Fibroblast of upper back skin (primary cell): ENCODE measurements at regions not wholly inside any gene's neighbourhood (a gene's known extent, or its start where the extent isn't known, plus 50 kb on each side); places are given as distances from the start of the nearest gene placed in this dataset.
"Not testable (repeated sequence)": the region's sequence is repeated elsewhere in the genome, so short reads cannot be mapped to it uniquely, and the experiment has no call there.

ENCODE experiments used
- DNase-seq: peaks from one replicate; pipeline ENCODE4 v3.0.0-alpha.2; 2013

DNA sequence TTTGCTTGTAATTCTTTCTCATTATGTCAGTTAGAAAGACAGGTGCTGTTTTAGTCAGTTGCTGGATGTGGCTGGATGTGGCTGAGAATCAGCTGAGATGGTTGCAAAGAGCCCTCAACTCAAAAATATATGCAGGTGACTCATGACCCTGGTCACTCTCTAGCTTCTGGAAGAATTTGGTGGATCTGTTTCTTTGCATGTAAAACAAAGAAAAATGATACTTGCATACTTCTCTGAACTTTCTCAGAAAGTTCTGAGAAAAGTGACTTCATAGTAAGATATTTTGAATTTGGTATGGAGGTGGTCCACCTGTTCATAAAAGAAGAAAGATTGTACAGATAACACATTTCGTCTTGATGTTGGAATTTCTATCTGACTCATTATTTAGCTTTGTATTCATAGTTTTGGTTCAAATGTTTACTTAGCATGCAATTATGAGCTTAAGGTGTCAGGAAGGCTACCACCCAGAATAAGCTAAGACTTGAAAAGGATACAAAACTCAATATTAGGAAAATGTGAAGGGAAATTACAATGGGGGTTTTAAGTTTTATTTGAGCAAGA is 163.2 kb upstream of the OLIG3 start:
- no peak for DNase-seq

DNA sequence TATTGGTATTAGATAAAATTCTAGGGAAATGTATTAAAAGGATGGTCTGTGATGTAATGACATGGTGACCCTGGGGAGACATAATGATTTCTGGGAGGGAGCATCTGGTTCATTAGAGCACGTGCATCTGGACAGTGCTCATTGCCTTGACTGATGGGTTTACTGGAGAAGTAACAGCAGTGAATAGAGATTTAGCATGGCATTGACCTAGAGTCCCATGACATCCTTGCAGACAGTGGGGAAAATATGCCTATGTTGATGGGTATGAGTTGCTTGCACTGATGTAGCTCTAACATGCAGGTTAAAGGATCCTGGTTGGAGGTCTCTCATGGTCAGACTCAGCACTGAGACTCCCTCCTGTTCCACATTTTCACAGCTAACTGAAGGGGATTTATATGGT is 164.1 kb upstream of the OLIG3 start:
- DNase-seq = no peak

DNA sequence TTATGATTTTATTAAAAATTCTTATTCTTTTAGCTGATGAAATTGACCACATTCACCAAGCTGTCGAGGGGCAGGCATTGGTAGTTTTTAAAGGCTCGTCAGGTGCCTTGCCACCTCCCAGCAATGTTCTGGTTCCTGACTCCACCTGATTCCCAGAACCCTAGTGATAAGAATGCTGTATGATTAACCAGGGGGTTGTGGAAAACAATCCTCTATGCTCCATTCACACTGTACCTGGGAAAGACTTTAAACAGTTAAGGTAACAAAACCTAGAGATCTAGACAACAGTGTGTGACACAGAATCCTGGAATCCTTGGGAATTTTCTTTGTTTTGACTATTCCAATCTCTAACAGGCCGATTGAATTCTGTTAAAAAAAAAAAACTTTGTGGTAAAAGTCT is 165.7 kb upstream of the OLIG3 start:
- no peak for DNase-seq

DNA sequence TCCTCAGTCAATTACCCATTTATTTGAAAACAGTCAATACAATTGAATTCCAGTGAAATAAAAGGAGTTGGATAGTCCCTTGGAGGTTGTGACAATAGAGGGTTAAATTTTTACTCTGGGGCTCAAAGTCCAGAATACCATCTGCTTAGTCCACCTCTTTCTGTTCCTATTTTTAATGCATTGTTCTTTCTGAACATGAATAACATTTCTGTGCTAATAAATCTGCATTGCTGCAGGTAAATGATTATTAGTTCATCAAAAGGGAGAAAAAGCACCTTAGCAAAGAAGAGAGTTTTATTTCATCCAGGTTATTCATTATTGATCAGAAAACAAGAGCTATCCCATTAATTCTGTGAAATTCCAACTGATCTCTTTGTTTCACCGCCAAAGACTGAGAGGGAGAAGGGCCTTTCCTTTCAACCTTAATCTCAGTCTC is 166.1 kb upstream of the OLIG3 start:
- DNase-seq = no peak

DNA sequence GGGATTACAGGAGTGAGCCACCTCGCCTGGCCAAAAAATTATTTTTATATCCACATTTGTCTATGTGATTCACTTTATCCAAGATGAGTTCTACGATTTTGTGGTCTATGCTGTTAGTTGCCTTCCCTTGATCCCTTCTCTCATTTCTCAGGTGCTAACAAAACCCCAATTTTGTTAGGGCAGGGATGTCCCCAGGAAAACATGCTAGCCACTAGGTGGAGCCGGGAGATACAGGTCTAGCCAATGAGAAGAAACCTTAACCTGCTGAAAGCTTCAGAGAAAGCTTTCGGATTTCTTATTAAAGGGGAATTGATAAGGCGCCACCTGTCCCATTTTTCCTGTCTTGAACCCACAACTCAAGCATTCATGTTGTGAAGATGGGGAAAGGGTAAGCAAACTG is 167.4 kb upstream of the OLIG3 start:
- peak; percentile 23 for DNase-seq

DNA sequence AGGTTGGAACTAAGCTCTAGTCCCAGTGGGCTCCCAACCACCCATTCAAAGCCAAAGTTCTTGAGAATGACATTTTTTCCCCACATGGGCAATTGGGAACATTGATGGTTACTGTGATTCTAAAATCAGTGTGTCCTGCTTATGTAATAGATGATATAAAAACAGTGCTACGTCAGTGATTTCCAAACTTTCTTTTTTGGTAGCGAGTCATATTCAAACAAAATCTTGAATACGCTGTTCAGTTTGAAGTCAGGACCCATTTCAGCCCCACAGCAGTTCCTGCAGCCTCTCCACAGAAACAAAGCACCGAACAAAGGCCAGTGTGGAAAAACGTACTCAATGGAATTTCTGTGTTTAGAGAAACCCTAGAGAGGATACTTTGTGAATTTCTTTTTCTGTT is 170.0 kb upstream of the OLIG3 start:
- no peak for DNase-seq

DNA sequence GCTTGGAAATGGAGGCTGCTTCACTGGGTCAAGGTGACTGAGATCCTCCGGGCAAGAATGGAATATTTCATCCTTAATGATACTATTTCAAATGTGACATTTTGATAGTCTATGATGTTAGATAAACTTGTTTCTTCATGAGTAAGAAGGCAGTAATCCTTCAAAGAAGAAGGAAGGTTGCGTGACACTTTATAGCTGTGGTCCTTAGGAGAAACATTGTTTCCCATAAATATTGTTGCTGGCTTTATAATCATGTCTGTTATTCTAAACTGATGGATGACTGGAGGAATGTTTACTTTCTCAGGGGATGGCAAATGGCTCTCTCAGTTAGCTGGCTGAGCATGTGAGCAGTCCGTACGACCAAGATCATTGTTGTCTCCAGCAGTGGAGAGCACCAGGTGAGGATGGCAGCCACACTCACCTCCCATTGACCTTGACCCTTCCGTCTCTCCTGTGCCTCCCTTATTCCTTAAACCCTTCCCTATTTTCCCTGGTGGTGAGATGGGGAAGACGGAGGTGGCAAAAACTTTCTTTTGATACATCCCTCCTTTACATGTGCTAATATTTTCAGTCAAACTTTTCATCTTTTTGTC is 171.2 kb upstream of the OLIG3 start:
- no peak for DNase-seq

DNA sequence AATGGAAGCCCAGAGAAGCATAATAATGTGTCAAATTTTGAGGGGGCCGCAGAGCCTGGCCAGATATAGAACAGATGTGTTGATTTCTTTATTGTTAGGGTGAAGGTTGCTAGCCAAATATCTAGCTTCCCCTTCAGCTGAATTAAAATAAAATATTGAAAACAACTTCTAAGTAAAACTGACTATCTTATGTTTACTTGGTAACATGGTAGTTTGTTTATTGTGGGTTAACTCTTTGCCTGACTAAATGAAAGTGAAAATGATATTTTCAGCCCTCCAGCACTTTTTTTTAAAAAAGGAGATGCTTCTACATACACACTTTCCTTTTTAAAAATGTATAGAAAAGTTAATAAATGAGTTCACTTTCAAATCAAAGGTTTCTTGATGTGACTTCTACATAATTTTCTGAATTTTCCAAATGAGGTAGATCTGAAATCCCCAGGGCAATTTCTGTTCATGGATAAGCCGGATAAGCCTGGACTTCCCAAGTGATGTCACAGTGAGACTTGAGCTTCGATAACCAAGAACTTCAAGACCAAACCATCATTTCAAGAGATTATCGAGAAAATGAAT is 172.1 kb upstream of the OLIG3 start:
- no peak for DNase-seq

DNA sequence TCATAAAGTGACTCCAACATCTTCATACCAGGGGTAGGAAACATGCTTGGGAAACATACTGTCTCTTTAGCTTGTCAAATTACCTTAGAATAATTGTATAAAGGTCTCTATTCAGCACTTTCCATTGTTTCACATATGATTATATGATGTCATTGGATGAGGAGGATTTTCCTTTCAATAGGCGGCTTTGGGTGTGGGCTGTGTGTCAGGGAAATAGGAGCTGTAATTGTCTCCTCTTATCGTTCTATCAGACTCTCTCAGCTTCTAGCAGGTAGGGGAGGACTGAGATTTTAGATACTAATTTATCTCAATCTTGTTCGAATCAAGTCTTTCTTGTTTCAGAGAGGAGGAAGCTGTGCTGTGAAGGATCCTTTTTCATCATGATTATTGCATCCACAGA is 179.4 kb upstream of the OLIG3 start:
- DNase-seq = no peak

DNA sequence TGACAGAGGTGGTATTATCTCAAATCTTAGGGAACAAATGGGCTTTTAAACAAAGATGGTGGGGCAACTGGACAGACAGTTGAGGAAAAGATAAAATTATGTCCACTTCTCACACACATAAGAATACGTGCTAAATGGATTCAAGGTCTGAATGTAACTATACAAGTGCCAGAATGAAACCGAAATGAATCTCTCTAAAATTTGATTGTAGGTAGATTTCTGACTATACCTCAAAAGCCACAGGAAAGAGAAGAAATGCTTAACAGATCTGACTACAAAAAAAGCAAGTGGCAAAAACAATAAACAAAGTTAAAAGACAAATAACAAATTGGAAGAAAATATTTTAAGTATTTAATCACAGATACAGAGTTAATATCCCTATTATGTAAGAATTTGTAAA is 182.7 kb upstream of the OLIG3 start:
- no peak for DNase-seq

DNA sequence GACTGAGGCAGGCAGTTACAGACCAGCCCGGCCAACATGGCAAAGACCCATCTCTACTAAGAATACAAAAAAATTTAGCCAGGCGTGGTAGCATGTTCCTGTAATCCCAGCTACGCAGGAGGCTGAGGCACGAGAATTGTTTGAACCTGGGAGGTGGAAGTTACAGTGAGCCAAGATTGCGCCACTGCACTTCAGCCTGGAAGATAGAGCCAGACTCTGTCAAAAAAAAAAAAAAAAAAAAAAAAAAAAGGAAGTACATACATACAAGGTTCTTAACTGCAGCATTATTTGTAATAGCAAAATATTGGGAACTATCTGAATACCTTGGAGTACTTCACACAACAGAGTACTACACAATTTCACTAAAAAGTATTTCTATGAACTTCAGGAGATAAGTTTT is 183.5 kb upstream of the OLIG3 start:
- no peak for DNase-seq

DNA sequence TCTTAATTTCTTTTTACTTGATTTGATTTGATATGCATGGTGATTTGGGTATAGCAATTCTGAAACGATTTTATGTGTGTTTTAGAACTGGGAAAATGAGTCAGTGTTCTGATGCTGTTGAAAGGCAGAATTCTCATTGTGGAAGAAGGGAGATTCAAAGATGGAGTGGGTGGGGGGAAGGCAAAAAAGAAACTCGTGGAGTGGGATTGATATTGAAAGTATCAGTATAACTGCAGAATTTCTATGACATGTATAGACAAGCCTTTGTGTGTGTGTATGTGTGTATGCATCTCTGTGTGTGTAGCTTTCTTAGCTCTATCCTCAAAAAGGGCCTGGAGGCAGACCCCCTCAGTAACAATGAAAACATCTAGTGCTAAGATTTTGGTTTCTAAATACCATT is 184.3 kb upstream of the OLIG3 start:
- DNase-seq = no peak

DNA sequence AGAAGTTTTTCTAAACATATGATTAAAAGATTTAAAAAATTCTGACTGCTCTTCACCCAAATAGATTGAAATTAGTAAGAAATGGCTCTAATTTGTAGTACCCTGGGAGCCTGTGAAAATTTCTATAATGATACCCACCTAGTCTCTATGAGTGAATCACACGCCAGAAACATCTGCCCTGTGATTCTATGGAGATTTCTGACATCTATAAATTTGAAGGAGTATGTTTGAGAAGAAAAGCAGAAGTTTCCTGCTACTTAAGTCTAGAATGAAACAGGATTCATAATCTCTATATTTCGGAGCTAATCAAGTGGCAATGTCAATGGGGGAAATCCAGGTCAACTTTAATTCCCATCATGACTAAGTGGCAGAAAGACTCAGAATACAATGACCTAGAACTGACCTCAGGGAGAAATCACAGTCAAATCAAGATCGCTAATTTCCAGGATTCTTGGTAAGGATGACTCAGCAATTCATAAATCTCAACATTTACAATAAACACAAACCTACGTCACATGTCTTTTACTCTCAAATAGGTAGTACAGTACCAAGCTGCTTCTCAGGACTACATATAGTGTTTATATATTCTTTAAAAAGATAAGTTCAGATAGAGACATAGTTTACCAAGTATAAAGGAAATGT is 186.2 kb upstream of the TNFAIP3 start:
- DNase-seq = no peak

DNA sequence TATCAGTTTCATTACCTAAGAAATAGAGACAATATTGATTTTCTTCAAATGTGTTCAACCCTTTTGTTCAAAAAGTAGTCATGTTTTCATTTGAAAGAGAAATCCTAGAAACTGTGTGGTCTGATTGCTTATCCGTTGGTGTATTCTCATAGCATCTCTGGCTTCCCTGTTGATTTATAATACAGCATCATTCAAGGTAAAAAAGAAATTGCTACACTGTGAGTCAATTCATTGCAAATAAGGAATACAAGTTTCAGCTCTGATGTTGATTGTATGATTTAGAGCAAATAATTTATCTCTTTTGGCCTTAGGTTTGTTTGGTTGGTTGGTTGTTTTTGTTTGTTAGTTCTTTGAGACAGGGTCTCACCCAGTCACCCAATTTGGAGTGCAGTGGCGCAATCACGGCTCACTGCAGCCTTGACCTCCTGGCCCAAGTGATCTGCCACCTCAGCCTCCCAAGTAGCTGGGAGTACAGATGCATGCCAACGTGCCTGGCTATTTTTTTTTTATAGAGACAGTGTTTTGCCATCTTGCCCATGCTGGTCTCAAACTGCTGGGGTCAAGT is 185.5 kb upstream of the TNFAIP3 start:
- no peak for DNase-seq

DNA sequence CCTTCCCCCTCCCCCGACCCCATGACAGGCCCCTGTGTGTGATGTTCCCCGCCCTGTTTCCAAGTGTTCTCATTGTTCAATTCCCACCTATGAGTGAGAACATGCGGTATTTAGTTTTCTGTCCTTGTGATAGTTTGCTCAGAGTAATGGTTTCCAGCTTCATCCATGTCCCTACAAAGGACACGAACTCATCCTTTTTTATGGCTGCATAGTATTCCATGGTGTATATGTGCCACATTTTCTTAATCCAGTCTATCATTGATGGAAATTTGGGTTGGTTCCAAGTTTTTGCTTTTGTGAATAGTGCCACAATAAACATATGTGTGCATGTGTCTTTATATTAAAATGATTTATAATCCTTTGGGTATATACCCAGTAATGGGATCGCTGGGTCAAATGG is 184.4 kb upstream of the TNFAIP3 start:
- not testable (repeated sequence) for DNase-seq

DNA sequence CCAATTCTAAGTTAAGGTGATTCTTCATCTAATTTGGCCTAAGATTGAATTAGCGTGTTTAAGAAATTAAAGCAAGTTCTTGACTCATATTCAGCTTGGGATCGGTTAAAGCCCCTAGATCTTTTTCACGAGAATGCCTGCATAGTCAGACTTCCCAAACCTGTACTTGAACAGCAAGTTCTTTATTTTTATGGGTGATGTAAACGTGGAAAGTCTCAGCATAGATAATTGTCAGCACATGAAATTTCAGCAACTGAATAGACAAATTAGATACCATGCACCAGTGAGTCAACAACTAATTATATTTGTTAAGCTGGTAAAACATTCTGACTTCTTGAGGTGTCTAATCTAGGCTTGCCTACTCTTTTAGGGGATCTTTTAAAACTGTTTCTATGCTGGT is 183.1 kb upstream of the TNFAIP3 start:
- DNase-seq = no peak

DNA sequence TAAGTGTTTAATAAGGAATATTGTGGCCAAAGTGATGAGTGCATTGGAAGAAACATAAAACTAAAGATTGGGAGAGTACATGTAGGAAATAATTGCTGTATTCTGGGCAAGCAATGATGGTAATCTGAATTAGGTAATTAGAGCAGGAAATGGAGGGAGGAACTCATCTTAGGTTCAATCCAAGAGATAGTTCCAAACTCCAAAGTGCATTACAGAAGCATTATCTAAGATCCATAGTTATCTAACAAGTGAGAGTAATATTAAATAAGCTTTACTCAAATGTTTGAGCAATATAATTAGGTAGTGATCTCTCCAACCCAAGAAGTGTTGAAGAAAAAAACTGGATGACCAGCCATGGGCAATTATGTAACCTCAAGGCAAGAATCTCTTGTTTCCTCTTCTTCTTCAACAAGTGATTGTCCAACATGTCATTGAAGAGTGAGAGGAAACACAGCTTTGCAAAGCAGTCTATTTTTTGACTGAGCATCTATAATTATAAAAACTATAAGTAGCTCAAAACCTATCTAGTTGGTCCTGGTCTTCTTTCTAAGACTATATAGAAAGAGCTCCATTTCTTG is 181.2 kb upstream of the TNFAIP3 start:
- no peak for DNase-seq

DNA sequence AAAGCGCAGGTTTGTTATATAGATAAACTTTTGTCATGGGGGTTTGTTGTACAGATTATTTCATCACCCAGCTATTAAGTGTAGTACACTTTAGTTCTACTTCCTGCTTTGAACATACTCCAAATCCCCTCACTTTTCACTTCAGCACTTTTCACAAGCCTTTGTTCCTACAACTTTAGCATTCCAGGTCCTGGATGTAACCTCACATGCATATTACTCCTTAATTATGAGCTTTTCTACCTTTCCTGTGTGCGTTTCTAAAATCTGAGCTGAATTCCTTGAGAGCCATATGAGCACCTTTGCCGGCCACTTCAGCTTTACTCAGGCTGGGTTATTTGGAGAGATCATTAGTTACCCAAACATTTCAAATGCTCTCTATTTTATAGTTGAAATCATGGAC is 179.2 kb upstream of the TNFAIP3 start:
- DNase-seq = no peak

DNA sequence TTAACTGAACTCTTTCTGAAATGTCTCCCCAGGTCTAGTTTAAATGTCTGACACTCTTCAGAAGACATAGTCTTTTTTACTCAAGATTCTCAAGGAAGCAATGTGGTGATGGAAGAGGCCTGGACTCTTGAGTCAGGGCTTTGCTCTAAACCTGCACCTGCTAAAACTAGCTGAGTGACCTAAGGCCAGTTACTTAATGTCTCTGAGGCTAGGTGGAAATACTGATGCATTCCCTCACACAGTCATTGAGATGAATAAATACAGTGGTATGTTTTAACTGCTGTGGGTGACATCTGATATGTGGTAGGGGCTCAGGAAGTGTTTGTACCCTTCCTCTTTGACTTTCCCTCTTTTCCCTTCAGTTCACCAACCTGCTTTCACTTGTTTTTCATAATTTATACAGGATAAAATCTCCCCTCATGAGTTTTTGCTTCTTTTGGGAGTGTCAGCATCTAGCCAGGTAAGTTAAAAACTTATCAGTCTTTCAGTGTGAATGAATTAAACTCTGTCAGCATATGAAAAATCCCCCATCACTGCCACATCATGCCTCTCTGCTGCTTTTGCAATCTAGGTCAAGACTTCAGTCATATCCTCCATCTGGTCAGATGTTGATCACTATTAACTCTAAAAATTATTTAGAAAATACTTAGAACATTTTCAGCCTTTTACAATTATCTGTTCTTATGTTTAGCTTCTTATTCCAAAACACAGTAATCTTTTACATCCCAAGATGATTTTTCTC is 178.7 kb upstream of the TNFAIP3 start:
- no peak for DNase-seq

DNA sequence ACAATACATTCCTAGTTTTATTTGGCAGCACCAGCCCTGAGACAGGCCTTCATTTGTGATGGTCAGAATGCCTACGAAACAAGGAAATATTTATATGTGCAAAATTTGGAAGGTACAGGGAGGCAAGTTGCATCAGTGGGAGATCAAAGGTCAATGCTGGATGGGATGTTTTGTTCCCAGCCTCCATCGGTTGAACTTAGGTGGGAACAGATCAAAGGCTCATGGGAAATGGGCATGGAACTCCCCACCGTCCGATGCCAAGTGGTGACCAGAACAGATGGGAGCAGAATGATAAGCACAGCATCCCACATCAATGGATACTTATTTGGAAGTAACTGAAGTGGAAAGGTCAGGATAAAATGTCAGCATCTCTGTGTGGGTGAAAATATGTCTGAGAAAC is 177.7 kb upstream of the TNFAIP3 start:
- no peak for DNase-seq

DNA sequence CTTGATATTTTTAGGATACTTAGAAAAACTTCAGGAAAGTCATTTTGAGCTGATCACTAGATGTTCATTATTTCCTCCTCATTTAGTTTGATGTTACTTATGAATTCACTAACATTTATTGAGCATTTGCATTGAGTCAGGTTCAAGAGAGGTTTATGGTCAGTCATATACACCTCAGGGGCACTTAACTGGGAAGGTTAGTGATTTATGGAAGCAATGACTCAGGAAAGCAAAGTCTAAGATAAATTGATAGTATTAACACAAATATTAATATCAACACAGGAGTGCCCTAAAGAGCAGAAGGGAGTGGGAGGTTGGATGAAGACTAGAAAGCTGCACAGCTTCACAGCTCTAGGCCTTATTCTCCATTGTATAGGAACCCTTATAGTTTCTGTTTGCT is 177.0 kb upstream of the TNFAIP3 start:
- DNase-seq = no peak

DNA sequence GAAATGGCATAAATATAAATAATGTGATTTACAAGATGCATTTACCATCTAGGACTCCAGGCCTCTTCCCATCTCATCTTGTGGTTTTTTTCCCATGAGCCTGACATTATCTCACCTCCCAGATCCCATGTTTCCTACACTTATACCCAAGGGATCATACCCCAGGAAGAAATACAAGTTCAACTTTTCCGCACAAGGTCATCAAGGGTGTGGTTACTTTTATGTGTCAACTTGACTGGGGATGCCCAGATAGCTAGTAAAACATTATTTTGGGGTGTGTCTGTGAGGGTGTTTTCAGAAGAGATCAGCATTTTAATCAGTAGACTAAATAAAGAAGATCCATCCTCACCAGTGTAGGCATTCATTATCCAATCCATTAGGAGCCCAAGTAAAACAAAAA is 176.3 kb upstream of the TNFAIP3 start:
- no peak for DNase-seq

DNA sequence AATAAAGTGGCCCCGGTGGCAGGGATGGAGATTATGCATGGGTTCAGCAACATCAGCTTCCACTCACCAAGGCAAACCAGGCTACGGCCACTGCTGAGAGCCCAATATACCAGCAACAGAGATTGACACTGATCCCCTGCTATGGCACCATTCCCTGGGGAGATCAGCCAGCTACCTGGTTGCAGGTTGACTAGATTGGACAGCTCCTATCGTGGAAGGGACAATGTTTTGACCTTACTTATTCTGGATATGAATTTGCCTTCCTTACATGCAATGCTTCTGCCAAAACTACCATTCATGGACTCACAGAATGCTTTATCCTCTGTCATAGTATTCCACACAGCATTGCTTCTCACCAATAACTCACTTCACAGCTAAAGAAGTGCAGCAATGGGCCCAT is 174.8 kb upstream of the TNFAIP3 start:
- no peak for DNase-seq
